Dermis microvascular lymphatic vessel endothelial cell (primary cell): ENCODE measurements at regions not wholly inside any gene's neighbourhood (a gene's known extent, or its start where the extent isn't known, plus 50 kb on each side); places are given as distances from the start of the nearest gene placed in this dataset.

ENCODE experiments used
- DNase-seq, 2 donors: peaks; one replicate each; pipeline versions ENCODE4 v3.0.0 to v3.0.0-alpha.2; 2010; ENCODE audit warnings: low read depth in 2 of 2

GRCh38 chr12:40552868-40553267 lies 139.4 kb upstream of the CNTN1 start:
- no peak for DNase-seq

GRCh38 chr12:40557980-40558379 lies 134.3 kb upstream of the CNTN1 start:
- no peak for DNase-seq

- no peak for DNase-seq
Measured at GRCh38 chr12:40559865-40560264, 132.4 kb upstream of the CNTN1 start.

GRCh38 chr12:40560848-40561247 lies 131.4 kb upstream of the CNTN1 start:
- no peak for DNase-seq

GRCh38 chr12:40561395-40561966 lies 130.8 kb upstream of the CNTN1 start:
- no peak for DNase-seq

- DNase-seq = no peak
Measured at GRCh38 chr12:40565029-40565633, 127.1 kb upstream of the CNTN1 start.

GRCh38 chr12:40566271-40566670 lies 126.0 kb upstream of the CNTN1 start:
- DNase-seq = no peak

- no peak for DNase-seq
Measured at GRCh38 chr12:40569626-40570179, 122.5 kb upstream of the CNTN1 start.

- no peak for DNase-seq
Measured at GRCh38 chr12:40573024-40573423, 119.2 kb upstream of the CNTN1 start.

GRCh38 chr12:40575987-40576386 lies 116.3 kb upstream of the CNTN1 start:
- no peak for DNase-seq

GRCh38 chr12:40577834-40578233 lies 114.4 kb upstream of the CNTN1 start:
- no peak for DNase-seq

- no peak for DNase-seq
Measured at GRCh38 chr12:40579687-40580086, 112.6 kb upstream of the CNTN1 start.

GRCh38 chr12:40580346-40580745 lies 111.9 kb upstream of the CNTN1 start:
- no peak for DNase-seq

- DNase-seq = no peak
Measured at GRCh38 chr12:40581889-40582288, 110.3 kb upstream of the CNTN1 start.

GRCh38 chr12:40583743-40584142 lies 108.5 kb upstream of the CNTN1 start:
- DNase-seq = no peak

GRCh38 chr12:40584763-40585162 lies 107.5 kb upstream of the CNTN1 start:
- DNase-seq = no peak

- no peak for DNase-seq
Measured at GRCh38 chr12:40586823-40587222, 105.4 kb upstream of the CNTN1 start.

- no peak for DNase-seq
Measured at GRCh38 chr12:40587421-40587820, 104.8 kb upstream of the CNTN1 start.

GRCh38 chr12:40587970-40588369 lies 104.3 kb upstream of the CNTN1 start:
- DNase-seq = no peak

GRCh38 chr12:40597133-40597532 lies 95.1 kb upstream of the CNTN1 start:
- DNase-seq = no peak

GRCh38 chr12:40598073-40598472 lies 94.2 kb upstream of the CNTN1 start:
- no peak for DNase-seq

GRCh38 chr12:40602562-40602961 lies 89.7 kb upstream of the CNTN1 start:
- no peak for DNase-seq

- DNase-seq = no peak
Measured at GRCh38 chr12:40614923-40615322, 77.3 kb upstream of the CNTN1 start.

GRCh38 chr12:40615590-40615989 lies 76.6 kb upstream of the CNTN1 start:
- DNase-seq = no peak
